K562 (cell line): ENCODE measurements at regions not wholly inside any gene's neighbourhood (a gene's known extent, or its start where the extent isn't known, plus 50 kb on each side); places are given as distances from the start of the nearest gene placed in this dataset.

Experiments used
- CTCF ChIP-seq, 3 experiments: IDR thresholded peaks in 2 of 3; conservative IDR thresholded peaks in 1 of 3; 2 replicates each; pipeline ENCODE4 v1.5.1; 2011 to 2012; ENCODE audit warnings: low read length in 3 of 3, mild to moderate bottlenecking in 3 of 3, control low read depth in 2 of 3, improper control_type of control experiment in 1 of 3, inconsistent platforms in 1 of 3, low read depth in 1 of 3, mixed read lengths in 1 of 3, moderate library complexity in 1 of 3; ENCODE audit not compliant: insufficient read depth in 2 of 3
- MTA1 ChIP-seq: fragments of 450-650 bp; IDR thresholded peaks from 2 replicates; pipeline ENCODE4 v1.6.1; 2017; ENCODE audit warnings: borderline replicate concordance
- REST ChIP-seq, 2 experiments: fragments of 450-650 bp; formaldehyde crosslinking in 1 of 2; IDR thresholded peaks; 2 replicates each; pipeline versions ENCODE4 v1.4.0 to v1.6.1; 2014 to 2020; ENCODE audit warnings: mild to moderate bottlenecking in 2 of 2, borderline replicate concordance in 1 of 2, low read depth in 1 of 2
- SETDB1 ChIP-seq: IDR thresholded peaks from one replicate; pipeline ENCODE4 v1.6.1; 2012; ENCODE audit warnings: low read length, control low read depth, inconsistent platforms
- SREBF2 ChIP-seq: sonication (generic); formaldehyde crosslinking; IDR thresholded peaks from 2 replicates; pipeline ENCODE4 v1.4.0; 2020; ENCODE audit warnings: mild to moderate bottlenecking, missing genetic modification reagents
- TARDBP ChIP-seq: fragments of 450-650 bp; IDR thresholded peaks from 2 replicates; pipeline ENCODE4 v1.6.1; 2016
- TEAD2 ChIP-seq: fragments of 450-650 bp; IDR thresholded peaks from 2 replicates; pipeline ENCODE4 v1.6.1; 2016; ENCODE audit warnings: missing genetic modification characterization, control low read depth, missing compliant biosample characterization
- TF ChIP-seq, protein P1 (sequence below): sonication (generic); formaldehyde crosslinking; IDR thresholded peaks from 2 replicates; pipeline ENCODE4 v1.8.0; 2022; ENCODE audit warnings: mild to moderate bottlenecking, missing genetic modification reagents

GRCh38 chr14:87043667-87044200, 949.2 kb downstream of the GALC start:
- no peak for TF ChIP-seq CTCF (IDR thresholded peaks at IDR 0.05 in 2 of 3, conservative IDR thresholded peaks at IDR 0.05 in 1 of 3; ENCODE audit: insufficient read depth in 2 of 3, low read depth in 1 of 3, low read length in 3 of 3)
- TF ChIP-seq MTA1, result no peak
- no peak for TF ChIP-seq TARDBP
- TF ChIP-seq TEAD2 (tag), result no peak
- TF ChIP-seq, protein P1, sequence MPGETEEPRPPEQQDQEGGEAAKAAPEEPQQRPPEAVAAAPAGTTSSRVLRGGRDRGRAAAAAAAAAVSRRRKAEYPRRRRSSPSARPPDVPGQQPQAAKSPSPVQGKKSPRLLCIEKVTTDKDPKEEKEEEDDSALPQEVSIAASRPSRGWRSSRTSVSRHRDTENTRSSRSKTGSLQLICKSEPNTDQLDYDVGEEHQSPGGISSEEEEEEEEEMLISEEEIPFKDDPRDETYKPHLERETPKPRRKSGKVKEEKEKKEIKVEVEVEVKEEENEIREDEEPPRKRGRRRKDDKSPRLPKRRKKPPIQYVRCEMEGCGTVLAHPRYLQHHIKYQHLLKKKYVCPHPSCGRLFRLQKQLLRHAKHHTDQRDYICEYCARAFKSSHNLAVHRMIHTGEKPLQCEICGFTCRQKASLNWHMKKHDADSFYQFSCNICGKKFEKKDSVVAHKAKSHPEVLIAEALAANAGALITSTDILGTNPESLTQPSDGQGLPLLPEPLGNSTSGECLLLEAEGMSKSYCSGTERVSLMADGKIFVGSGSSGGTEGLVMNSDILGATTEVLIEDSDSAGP (CRISPR knock-in tag), result no peak
- TF ChIP-seq SREBF2 (CRISPR knock-in tag), result no peak
- no peak for TF ChIP-seq REST (IDR thresholded peaks at IDR 0.05; ENCODE audit: borderline replicate concordance)
- TF ChIP-seq REST (CRISPR knock-in tag; IDR thresholded peaks at IDR 0.05; ENCODE audit: low read depth), result no peak
- TF ChIP-seq SETDB1, result no peak
